ENCODE measurements at regions not wholly inside any gene's neighbourhood (a gene's known extent, or its start where the extent isn't known, plus 50 kb on each side); places are given as distances from the start of the nearest gene placed in this dataset.

DNA sequence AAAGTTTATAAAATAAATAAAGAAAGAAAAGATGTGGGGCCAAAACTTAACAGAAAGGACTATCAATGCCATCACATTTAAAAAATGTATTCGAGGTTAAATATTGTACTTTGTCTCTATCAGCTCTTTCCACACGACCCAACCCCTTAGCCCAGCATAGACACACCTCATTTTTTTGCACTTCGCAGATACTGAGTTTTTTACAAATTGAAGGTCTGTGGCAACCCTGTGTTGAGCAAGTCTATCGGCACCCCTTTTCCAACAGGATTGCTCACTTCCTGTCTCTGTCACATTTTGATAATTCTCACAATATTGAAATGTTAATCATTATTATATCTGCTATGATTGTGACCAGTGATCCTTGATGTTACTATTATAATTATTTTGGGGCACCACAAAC lies 151.6 kb upstream of the TBX20 start:
- no TSS peak for BruUV-seq (replicated peaks)
- Histone ChIP-seq H3K27ac (ENCODE audit: control insufficient read depth, insufficient read depth) (no peak overlapping the region), H2AFZ (ENCODE audit: control insufficient read depth, low read depth, low read length) (no peak overlapping the region), H3K4me2 (ENCODE audit: control insufficient read depth, insufficient read depth) (no peak overlapping the region), H3K9me3 (replicated peaks; ENCODE audit: control insufficient read depth, insufficient read depth, low read length) (no peaks in the 10 kb centered on the region), H3K27me3 (replicated peaks in 1 of 2; ENCODE audit: control insufficient read depth in 2 of 2, insufficient read depth in 2 of 2, low read length in 1 of 2) (no peaks in the 10 kb centered on the region), H4K20me1 (ENCODE audit: control insufficient read depth, insufficient read depth) (no peaks in the 10 kb centered on the region), H3K4me3 (no peak overlapping the region), H3K36me3 (ENCODE audit: control insufficient read depth in 2 of 2, insufficient read depth in 2 of 2, low read length in 1 of 2) (no peaks in the 10 kb centered on the region), H3K79me2 (ENCODE audit: control insufficient read depth, insufficient read depth, low read length) (no peaks in the 10 kb centered on the region), H3K9ac (ENCODE audit: control insufficient read depth, insufficient read depth, low read length) (no peak overlapping the region), H3K4me1 (ENCODE audit: control insufficient read depth, insufficient read depth, low read length) (no peaks in the 10 kb centered on the region)
- DNase-seq (ENCODE audit: low read depth, low spot score) (no peak), FAIRE-seq (no peak), ATAC-seq (no peak)
- WGBS (ENCODE audit: insufficient coverage, insufficient replicate concordance, low lambda C conversion rate, missing lambda C conversion rate), result 22% methylated on average over 4 of the region's 4 CpGs
- TF ChIP-seq ZNF384 (IDR thresholded peaks at IDR 0.05; ENCODE audit: borderline replicate concordance, low read depth, low read length) (no peak), EP300 (IDR thresholded peaks at IDR 0.05; ENCODE audit: borderline replicate concordance in 1 of 2, control insufficient read depth in 1 of 2, low read depth in 2 of 2, low read length in 2 of 2) (no peak), ZZZ3 (IDR thresholded peaks at IDR 0.05; ENCODE audit: control insufficient read depth, insufficient read length, low read depth) (no peak), NFYA (IDR thresholded peaks at IDR 0.05; ENCODE audit: borderline replicate concordance, low read depth, low read length) (no peak), SMAD5 (IDR thresholded peaks at IDR 0.05; ENCODE audit: low read depth) (no peak), MEF2A (IDR thresholded peaks at IDR 0.05; ENCODE audit: insufficient read depth, low read depth, low read length) (no peak), MTA2 (IDR thresholded peaks at IDR 0.05; ENCODE audit: low read depth) (no peak), BCL3 (IDR thresholded peaks at IDR 0.05; ENCODE audit: borderline replicate concordance, insufficient read depth, low read depth, low read length, poor library complexity, severe bottlenecking) (no peak)
- TF ChIP-seq, protein P1, sequence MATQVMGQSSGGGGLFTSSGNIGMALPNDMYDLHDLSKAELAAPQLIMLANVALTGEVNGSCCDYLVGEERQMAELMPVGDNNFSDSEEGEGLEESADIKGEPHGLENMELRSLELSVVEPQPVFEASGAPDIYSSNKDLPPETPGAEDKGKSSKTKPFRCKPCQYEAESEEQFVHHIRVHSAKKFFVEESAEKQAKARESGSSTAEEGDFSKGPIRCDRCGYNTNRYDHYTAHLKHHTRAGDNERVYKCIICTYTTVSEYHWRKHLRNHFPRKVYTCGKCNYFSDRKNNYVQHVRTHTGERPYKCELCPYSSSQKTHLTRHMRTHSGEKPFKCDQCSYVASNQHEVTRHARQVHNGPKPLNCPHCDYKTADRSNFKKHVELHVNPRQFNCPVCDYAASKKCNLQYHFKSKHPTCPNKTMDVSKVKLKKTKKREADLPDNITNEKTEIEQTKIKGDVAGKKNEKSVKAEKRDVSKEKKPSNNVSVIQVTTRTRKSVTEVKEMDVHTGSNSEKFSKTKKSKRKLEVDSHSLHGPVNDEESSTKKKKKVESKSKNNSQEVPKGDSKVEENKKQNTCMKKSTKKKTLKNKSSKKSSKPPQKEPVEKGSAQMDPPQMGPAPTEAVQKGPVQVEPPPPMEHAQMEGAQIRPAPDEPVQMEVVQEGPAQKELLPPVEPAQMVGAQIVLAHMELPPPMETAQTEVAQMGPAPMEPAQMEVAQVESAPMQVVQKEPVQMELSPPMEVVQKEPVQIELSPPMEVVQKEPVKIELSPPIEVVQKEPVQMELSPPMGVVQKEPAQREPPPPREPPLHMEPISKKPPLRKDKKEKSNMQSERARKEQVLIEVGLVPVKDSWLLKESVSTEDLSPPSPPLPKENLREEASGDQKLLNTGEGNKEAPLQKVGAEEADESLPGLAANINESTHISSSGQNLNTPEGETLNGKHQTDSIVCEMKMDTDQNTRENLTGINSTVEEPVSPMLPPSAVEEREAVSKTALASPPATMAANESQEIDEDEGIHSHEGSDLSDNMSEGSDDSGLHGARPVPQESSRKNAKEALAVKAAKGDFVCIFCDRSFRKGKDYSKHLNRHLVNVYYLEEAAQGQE (IDR thresholded peaks at IDR 0.05; ENCODE audit: low read depth, low read length), result no peak
- CTCF ChIA-PET, result interaction anchor here (1.3 to 1.5 kb wide), 2 partner anchors 19 to 219 kb away, joined by 4 to 5 read pairs; no protein-coding TSS in a partner anchor
- intact Hi-C loops (cut with micrococcal nuclease; ENCODE audit: unreplicated experiment) (no loop called here), in situ Hi-C loops (cut with MboI) (no loop called here)
- SMC1A ChIA-PET (ENCODE audit: uncharacterized antibody, unreplicated experiment), result no interaction called here
- RAD21 ChIA-PET (ENCODE audit: unreplicated experiment), result no interaction called here
- POLR2A ChIA-PET, result no interaction called here

Data from GM12878 (cell line).